ENCODE measurements at regions not wholly inside any gene's neighbourhood (a gene's known extent, or its start where the extent isn't known, plus 50 kb on each side); places are given as distances from the start of the nearest gene placed in this dataset.
A peak's percentile ranks its signal among the peaks of the same experiment; 100 is the strongest.

GRCh38 chr9:119818726-119819435, 449.6 kb upstream of the BRINP1 start:
- no peak overlapping the region for H3K27ac ChIP-seq
- no peak overlapping the region for H3K4me3 ChIP-seq
- ATAC-seq (no peak), DNase-seq (no peak)
- TF ChIP-seq CTCF (IDR thresholded peaks at IDR 0.05) (no peak), POLR2A (IDR thresholded peaks at IDR 0.05) (no peak)
- no peaks in the 10 kb centered on the region for H3K27me3 ChIP-seq
- H3K36me3 ChIP-seq = no peaks in the 10 kb centered on the region
- no peaks in the 10 kb centered on the region for H3K9me3 ChIP-seq
- 39% methylated on average over 5 of the region's 5 CpGs for WGBS (ENCODE audit: insufficient coverage, low coverage, low lambda C conversion rate, missing lambda C conversion rate)
- intact Hi-C loops (cut with DNase I) = loop anchor here in 1 of 2 donors (10.0 kb wide), 1 partner anchor 54 kb away; no protein-coding TSS in a partner anchor
- no peaks in the 10 kb centered on the region for H3K4me1 ChIP-seq

GRCh38 chr9:119810645-119811429, 441.6 kb upstream of the BRINP1 start:
- 71% methylated on average over 9 of the region's 9 CpGs for WGBS (ENCODE audit: insufficient coverage, low coverage, low lambda C conversion rate, missing lambda C conversion rate)
- TF ChIP-seq CTCF (IDR thresholded peaks at IDR 0.05) (no peak), POLR2A (IDR thresholded peaks at IDR 0.05) (no peak)

GRCh38 chr9:119803679-119804078, 434.4 kb upstream of the BRINP1 start:
- Histone ChIP-seq H3K4me3 (no peak overlapping the region), H3K36me3 (no peaks in the 10 kb centered on the region), H3K27ac (no peak overlapping the region), H3K4me1 (no peaks in the 10 kb centered on the region), H3K9me3 (no peaks in the 10 kb centered on the region), H3K27me3 (no peaks in the 10 kb centered on the region)
- intact Hi-C loops (cut with DNase I) = no loop called here
- DNase-seq (no peak), ATAC-seq (no peak)
- no peak for TF ChIP-seq POLR2A (IDR thresholded peaks at IDR 0.05)
- no peak for TF ChIP-seq CTCF (IDR thresholded peaks at IDR 0.05)
- 47% methylated on average over 1 of the region's 1 CpG for WGBS (ENCODE audit: insufficient coverage, low coverage, low lambda C conversion rate, missing lambda C conversion rate)

More at GRCh38 chr9:119810645-119811429, 441.6 kb upstream of the BRINP1 start:
- H3K9me3 ChIP-seq = no peaks in the 10 kb centered on the region
- H3K4me3 ChIP-seq = no peak overlapping the region
- H3K36me3 ChIP-seq = no peaks in the 10 kb centered on the region
- ATAC-seq (no peak), DNase-seq (no peak)
- H3K27ac ChIP-seq = no peak overlapping the region
- no peaks in the 10 kb centered on the region for H3K27me3 ChIP-seq
- no peaks in the 10 kb centered on the region for H3K4me1 ChIP-seq
- intact Hi-C loops (cut with DNase I) = loop anchor here in 1 of 2 donors (10.0 kb wide), 1 partner anchor 46 kb away; no protein-coding TSS in a partner anchor

- WGBS (ENCODE audit: insufficient coverage, low coverage, low lambda C conversion rate, missing lambda C conversion rate) = 38% methylated on average over 5 of the region's 6 CpGs
- intact Hi-C loops (cut with DNase I) = no loop called here
Observed at GRCh38 chr9:119802621-119803020, 433.4 kb upstream of the BRINP1 start.

More at GRCh38 chr9:119802621-119803020, 433.4 kb upstream of the BRINP1 start:
- ATAC-seq = peak in 2 of 4 donors; percentile 23 to 56
- no peak overlapping the region for H3K4me3 ChIP-seq
- no peaks in the 10 kb centered on the region for H3K36me3 ChIP-seq
- no peaks in the 10 kb centered on the region for H3K9me3 ChIP-seq
- no peak for DNase-seq
- H3K4me1 ChIP-seq = no peaks in the 10 kb centered on the region
- TF ChIP-seq CTCF (IDR thresholded peaks at IDR 0.05) (no peak), POLR2A (IDR thresholded peaks at IDR 0.05) (no peak)
- no peaks in the 10 kb centered on the region for H3K27me3 ChIP-seq
- H3K27ac ChIP-seq = no peak overlapping the region
